Endothelial cell of umbilical vein (primary cell): ENCODE measurements at regions not wholly inside any gene's neighbourhood (a gene's known extent, or its start where the extent isn't known, plus 50 kb on each side); places are given as distances from the start of the nearest gene placed in this dataset.
"Not testable (repeated sequence)": the region's sequence is repeated elsewhere in the genome, so short reads cannot be mapped to it uniquely, and the experiment has no call there.

Experiments used
- BruUV-seq: library from RNA; stranded (reverse); fragments of 400-500 nt; replicated peaks from 2 replicates; lab custom pipeline; 2021; lab: Mats Ljungman, UMichigan
- CTCF ChIA-PET: fragments of 300-600, 350-600 bp; sonication (Branson Sonifier 250); formaldehyde crosslinking; loops from one replicate; lab custom pipeline; 2021; ENCODE audit warnings: antibody characterized with exemption, inconsistent platforms; lab: Charles Lee
- POLR2A ChIA-PET: fragments of 300-600, 350-600 bp; sonication (Branson Sonifier 250); formaldehyde crosslinking; loops from one replicate; lab custom pipeline; 2021; ENCODE audit warnings: antibody characterized with exemption, inconsistent platforms; lab: Charles Lee
- DNase-seq: peaks from one replicate; pipeline ENCODE4 v3.0.0-alpha.2; 2011; ENCODE audit warnings: low read depth, low spot score
- FAIRE-seq: peaks from 2 replicates; lab custom pipeline; 2011; peaks lifted over from hg19 to GRCh38; lab: Jason Lieb, UNC
- H2AFZ ChIP-seq: 2 replicates; pipeline ENCODE4 v1.6.0; 2012; ENCODE audit warnings: low read depth, low read length, control low read depth, inconsistent platforms
- H3K27ac ChIP-seq: 2 replicates; pipeline ENCODE4 v1.5.1; 2011; ENCODE audit warnings: low read depth, mild to moderate bottlenecking, control low read depth, low read length, moderate library complexity; ENCODE audit not compliant: insufficient read depth
- H3K27me3 ChIP-seq, 2 experiments: 2 replicates each; pipeline versions ENCODE4 v1.6.0 to v1.6.1; 2011; ENCODE audit warnings: low read length in 2 of 2, mixed read lengths in 1 of 2; ENCODE audit not compliant: control insufficient read depth in 2 of 2, insufficient read depth in 2 of 2
- H3K36me3 ChIP-seq, 2 experiments: 2 replicates in 1 of 2; 3 replicates in 1 of 2; pipeline ENCODE4 v1.5.1; 2011; ENCODE audit warnings: low read length in 2 of 2, mild to moderate bottlenecking in 1 of 2, moderate library complexity in 1 of 2; ENCODE audit not compliant: control insufficient read depth in 2 of 2, insufficient read depth in 2 of 2; ENCODE audit errors: extremely low read depth in 1 of 2
- H3K4me1 ChIP-seq: 3 replicates; pipeline ENCODE4 v1.5.1; 2011; ENCODE audit warnings: mild to moderate bottlenecking, low read length; ENCODE audit not compliant: control insufficient read depth, insufficient read depth; ENCODE audit errors: extremely low read depth
- H3K4me2 ChIP-seq: 2 replicates; pipeline ENCODE4 v1.6.1; 2011; ENCODE audit warnings: low read length, control low read depth, mixed read lengths; ENCODE audit not compliant: insufficient read depth
- H3K4me3 ChIP-seq, 3 experiments: fragments of 200-600 bp in 1 of 3; sonication (generic), shearing (Covaris generic) in 1 of 3; replicated peaks in 1 of 3; 2 replicates each; pipeline ENCODE4 v1.5.1; 2011 to 2016; ENCODE audit warnings: control low read depth in 3 of 3, low read length in 3 of 3, mild to moderate bottlenecking in 2 of 3, inconsistent platforms in 1 of 3, low read depth in 1 of 3, moderate library complexity in 1 of 3; ENCODE audit not compliant: insufficient read depth in 1 of 3
- H3K79me2 ChIP-seq: 2 replicates; pipeline ENCODE4 v1.6.0; 2012; ENCODE audit warnings: low read length, inconsistent platforms; ENCODE audit not compliant: control insufficient read depth, insufficient read depth
- H3K9ac ChIP-seq: replicated peaks from 2 replicates; pipeline ENCODE3; 2011; ENCODE audit warnings: low read length, control low read depth; ENCODE audit not compliant: insufficient read depth; ENCODE audit errors: extremely low read depth
- H3K9me1 ChIP-seq: replicated peaks from 3 replicates; pipeline ENCODE4 v1.6.0; 2011; ENCODE audit warnings: mild to moderate bottlenecking, low read length; ENCODE audit not compliant: control insufficient read depth, insufficient read depth; ENCODE audit errors: extremely low read depth
- H3K9me3 ChIP-seq: replicated peaks from 2 replicates; pipeline ENCODE4 v1.5.1; 2012; ENCODE audit warnings: low read length, inconsistent platforms; ENCODE audit not compliant: control insufficient read depth, insufficient read depth
- H4K20me1 ChIP-seq: replicated peaks from 2 replicates; pipeline ENCODE3; 2011; ENCODE audit warnings: mild to moderate bottlenecking, low read length; ENCODE audit not compliant: control insufficient read depth, insufficient read depth; ENCODE audit errors: extremely low read depth
- dilution Hi-C: fragments of 300-500 bp; cut with MboI; formaldehyde crosslinking; loops from one replicate; pipeline ENCODE4 v1.15.0; 2019; ENCODE audit warnings: low sequenced_read_pairs; ENCODE audit not compliant: extremely low pct_ligation_motif_present
- intact Hi-C: fragments of 100-400 bp; cut with micrococcal nuclease; formaldehyde crosslinking; loops from one replicate; pipeline ENCODE4 v1.10.0; 2022

GRCh38 chr22:22296047-22296446 lies 51.5 kb downstream of the VPREB1 start:
- H2AFZ ChIP-seq, H3K36me3 ChIP-seq, H3K4me2 ChIP-seq, intact Hi-C loops, CTCF ChIA-PET, H3K27ac ChIP-seq, DNase-seq, dilution Hi-C loops, H3K9me3 ChIP-seq, H4K20me1 ChIP-seq, H3K9ac ChIP-seq, POLR2A ChIA-PET, H3K4me1 ChIP-seq, H3K4me3 ChIP-seq, FAIRE-seq, H3K27me3 ChIP-seq, H3K9me1 ChIP-seq, BruUV-seq: not testable (repeated sequence)
- peaks cover 15% of the 10 kb centered on the region for H3K79me2 ChIP-seq

GRCh38 chr22:22297159-22297793 lies 52.7 kb downstream of the VPREB1 start:
- H3K9me1 ChIP-seq, dilution Hi-C loops, FAIRE-seq, H4K20me1 ChIP-seq, POLR2A ChIA-PET, intact Hi-C loops, H3K36me3 ChIP-seq, CTCF ChIA-PET, H3K4me2 ChIP-seq, H3K27me3 ChIP-seq, BruUV-seq, H3K4me1 ChIP-seq, H3K9ac ChIP-seq, H3K27ac ChIP-seq, H3K9me3 ChIP-seq: not testable (repeated sequence)
- peak; percentile 34 for DNase-seq
- H3K79me2 ChIP-seq: peaks cover 21% of the 10 kb centered on the region
- H3K4me3 ChIP-seq: peak overlapping the region; percentile 61 to 77 (median 75)
- peak overlapping the region; percentile 89 for H2AFZ ChIP-seq
